K562 (cell line): ENCODE measurements at regions not wholly inside any gene's neighbourhood (a gene's known extent, or its start where the extent isn't known, plus 50 kb on each side); places are given as distances from the start of the nearest gene placed in this dataset.

ENCODE experiments used
- CBFA2T3 ChIP-seq: fragments of 450-650 bp; IDR thresholded peaks from 2 replicates; pipeline ENCODE4 v1.6.1; 2017
- CBX1 ChIP-seq: sonication (generic); IDR thresholded peaks from 2 replicates; pipeline ENCODE4 v1.6.1; 2016; ENCODE audit warnings: antibody characterized with exemption, low read depth, mild to moderate bottlenecking
- CBX5 ChIP-seq: IDR thresholded peaks from 2 replicates; pipeline ENCODE4 v1.6.1; 2014; ENCODE audit warnings: low read depth, borderline replicate concordance
- CHAMP1 ChIP-seq: fragments of 450-650 bp; IDR thresholded peaks from 2 replicates; pipeline ENCODE4 v1.6.1; 2016; ENCODE audit warnings: mild to moderate bottlenecking
- CHD4 ChIP-seq: fragments of 200-600 bp; sonication (generic); IDR thresholded peaks from 3 replicates; pipeline ENCODE4 v1.6.1; 2012; ENCODE audit warnings: low read depth, mild to moderate bottlenecking, mixed read lengths, low read length, inconsistent platforms; ENCODE audit not compliant: insufficient read depth, insufficient replicate concordance, poor library complexity, severe bottlenecking
- JUN ChIP-seq, 2 experiments: sonication (generic) in 1 of 2; formaldehyde crosslinking in 1 of 2; IDR thresholded peaks; 2 replicates each; pipeline versions ENCODE4 v1.6.1 to v1.8.0; 2012 to 2022; ENCODE audit warnings: borderline replicate concordance in 2 of 2, mild to moderate bottlenecking in 2 of 2, improper control_type of control experiment in 1 of 2, low read depth in 1 of 2, low read length in 1 of 2, missing genetic modification reagents in 1 of 2
- KAT2B ChIP-seq: IDR thresholded peaks from one replicate; pipeline ENCODE4 v1.6.1; 2012; ENCODE audit warnings: low read depth, mild to moderate bottlenecking, control low read depth, inconsistent platforms, low read length, moderate library complexity
- LEF1 ChIP-seq: fragments of 450-650 bp; IDR thresholded peaks from 2 replicates; pipeline ENCODE4 v1.6.1; 2016; ENCODE audit warnings: mild to moderate bottlenecking
- NFE2L1 ChIP-seq: fragments of 450-650 bp; IDR thresholded peaks from 2 replicates; pipeline ENCODE4 v1.6.1; 2016; ENCODE audit warnings: missing genetic modification characterization, low read depth, mild to moderate bottlenecking, missing compliant biosample characterization, moderate library complexity, borderline replicate concordance
- NONO ChIP-seq, 2 experiments: fragments of 200-400 bp in 1 of 2; fragments of 450-650 bp in 1 of 2; formaldehyde crosslinking in 1 of 2; IDR thresholded peaks; 2 replicates each; pipeline ENCODE4 v1.6.1; 2017; ENCODE audit warnings: low read depth in 2 of 2, mild to moderate bottlenecking in 2 of 2, moderate library complexity in 2 of 2, low read length in 1 of 2
- POLR2G ChIP-seq: fragments of 200-400 bp; formaldehyde crosslinking; IDR thresholded peaks from 2 replicates; pipeline ENCODE4 v1.6.1; 2017; ENCODE audit warnings: low read depth, mild to moderate bottlenecking, antibody characterized with exemption, low read length, moderate library complexity
- PRDM10 ChIP-seq: fragments of 450-650 bp; IDR thresholded peaks from 2 replicates; pipeline ENCODE4 v1.6.1; 2018; ENCODE audit not compliant: partially characterized antibody
- RBM22 ChIP-seq: fragments of 200-400 bp; formaldehyde crosslinking; IDR thresholded peaks from 2 replicates; pipeline ENCODE4 v1.6.1; 2018; ENCODE audit warnings: low read length, low read depth; ENCODE audit not compliant: poor library complexity, severe bottlenecking
- TCFL5 ChIP-seq: fragments of 250-450 bp; sonication (Bioruptor Pico); conservative IDR thresholded peaks from 2 replicates; pipeline ENCODE4 v1.6.1; 2021; ENCODE audit warnings: mild to moderate bottlenecking, moderate library complexity, matching md5 sums
- ZBTB5 ChIP-seq: fragments of 450-650 bp; IDR thresholded peaks from 2 replicates; pipeline ENCODE4 v1.6.1; 2017; ENCODE audit warnings: antibody characterized with exemption
- ZFP91 ChIP-seq: sonication (generic); formaldehyde crosslinking; IDR thresholded peaks from 2 replicates; pipeline ENCODE4 v1.8.0; 2022; ENCODE audit warnings: mild to moderate bottlenecking, missing genetic modification reagents
- ZNF140 ChIP-seq: fragments of 250-450 bp; sonication (Bioruptor Pico); IDR thresholded peaks from 2 replicates; pipeline ENCODE4 v1.8.0; 2021; ENCODE audit warnings: moderate library complexity, mild to moderate bottlenecking, inconsistent platforms

GRCh38 chr1:181173761-181174447 is 85.4 kb downstream of the IER5 start (continued):
- no peak for TF ChIP-seq ZFP91 (CRISPR knock-in tag)
- TF ChIP-seq KAT2B: no peak
- no peak for TF ChIP-seq CBX1
- TF ChIP-seq CBX5: 0 out of 2 replicates have a peak, but pooled peaks have one; percentile 35
- TF ChIP-seq CBFA2T3: 0 out of 2 replicates have a peak, but pooled peaks have one; percentile 4
- TF ChIP-seq ZNF140 (CRISPR knock-in tag): no peak
- no peak for TF ChIP-seq JUN (IDR thresholded peaks at IDR 0.05; ENCODE audit: borderline replicate concordance, low read depth, low read length)
- no peak for TF ChIP-seq JUN (CRISPR knock-in tag; IDR thresholded peaks at IDR 0.05; ENCODE audit: borderline replicate concordance)
- TF ChIP-seq LEF1: no peak
- no peak for TF ChIP-seq PRDM10
- no peak for TF ChIP-seq CHAMP1
- TF ChIP-seq POLR2G: no peak
- no peak for TF ChIP-seq CHD4
- TF ChIP-seq NFE2L1: peak; percentile 56; the same call in 1 of the 2 replicates
- TF ChIP-seq RBM22: no peak
- TF ChIP-seq ZBTB5: no peak
- TF ChIP-seq NONO (IDR thresholded peaks at IDR 0.05; ENCODE audit: low read depth in 2 of 2, low read length in 1 of 2): no peak
- TF ChIP-seq TCFL5 (CRISPR knock-in tag): peak; percentile 98
